ENCODE measurements at regions not wholly inside any gene's neighbourhood (a gene's known extent, or its start where the extent isn't known, plus 50 kb on each side); places are given as distances from the start of the nearest gene placed in this dataset.

DNA sequence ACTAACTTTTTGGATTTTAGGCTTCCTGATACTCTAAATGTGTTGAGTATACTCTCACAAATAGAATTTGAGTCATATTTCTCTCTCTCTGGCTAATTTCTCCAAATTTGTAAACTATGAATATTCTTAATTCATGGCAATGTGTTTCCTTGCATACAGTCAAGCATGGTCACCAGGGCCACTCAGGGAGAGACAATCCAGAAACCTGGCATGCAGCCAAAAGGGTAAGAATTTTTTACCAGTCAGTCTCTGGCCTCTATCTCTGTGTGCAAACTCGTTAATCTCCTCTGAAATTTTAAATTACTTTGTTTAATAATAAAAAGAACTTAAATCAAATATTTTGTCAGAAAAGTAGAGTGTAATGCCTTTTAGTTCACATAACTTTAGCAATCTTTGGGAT, 179.8 kb downstream of the OR13H1 start:
- no peak for FAIRE-seq
- Histone ChIP-seq H3K4me1 (ENCODE audit: control insufficient read depth in 3 of 3, insufficient read depth in 2 of 3, low read depth in 1 of 3, low read length in 2 of 3) (no peaks in the 10 kb centered on the region), H3K36me3 (ENCODE audit: control insufficient read depth in 3 of 3, insufficient read depth in 2 of 3, low read depth in 1 of 3, low read length in 3 of 3) (no peaks in the 10 kb centered on the region), H3K9me3 (ENCODE audit: control insufficient read depth in 2 of 2, insufficient read depth in 1 of 2, low read depth in 1 of 2, low read length in 1 of 2) (peaks cover 0 to 2% of the 10 kb centered on the region in 2 donors), H3K4me3 (ENCODE audit: low read depth in 1 of 3, low read length in 3 of 3) (no peak overlapping the region), H3K27me3 (ENCODE audit: control insufficient read depth in 3 of 3, insufficient read depth in 3 of 3, low read length in 3 of 3) (no peaks in the 10 kb centered on the region), H3K27ac (ENCODE audit: low read depth in 1 of 3, low read length in 2 of 3) (no peak overlapping the region)
- DNase-seq: no peak
- 32 to 58% (median 41%) methylated on average over 1 of the region's 1 CpG for WGBS, 3 donors

DNA sequence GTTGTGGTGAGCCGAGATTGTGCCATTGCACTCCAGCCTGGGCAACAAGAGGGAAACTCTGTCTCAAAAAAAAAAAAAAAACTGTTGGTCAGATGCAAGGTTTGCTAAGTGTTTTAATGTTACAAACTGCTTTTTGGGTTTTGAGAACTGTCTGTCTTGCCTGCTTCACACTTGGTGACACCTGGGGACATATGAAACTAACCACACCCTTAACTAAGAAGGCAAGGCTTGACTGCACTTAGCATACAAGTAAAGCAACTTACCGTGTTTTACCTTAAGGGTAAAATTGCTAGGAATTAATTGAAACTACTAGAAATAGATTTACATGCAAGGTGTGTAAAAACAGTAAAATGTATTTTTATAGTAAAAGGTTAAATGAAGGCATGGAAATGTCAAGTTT, 180.4 kb downstream of the OR13H1 start:
- WGBS, 3 donors: 72 to 89% (median 84%) methylated on average over 2 of the region's 2 CpGs
- Histone ChIP-seq H3K9me3 (ENCODE audit: control insufficient read depth in 2 of 2, insufficient read depth in 1 of 2, low read depth in 1 of 2, low read length in 1 of 2) (peaks cover 0 to 7% of the 10 kb centered on the region in 2 donors), H3K27ac (ENCODE audit: low read depth in 1 of 3, low read length in 2 of 3) (no peak overlapping the region), H3K4me1 (ENCODE audit: control insufficient read depth in 3 of 3, insufficient read depth in 2 of 3, low read depth in 1 of 3, low read length in 2 of 3) (no peaks in the 10 kb centered on the region), H3K27me3 (ENCODE audit: control insufficient read depth in 3 of 3, insufficient read depth in 3 of 3, low read length in 3 of 3) (no peaks in the 10 kb centered on the region), H3K4me3 (ENCODE audit: low read depth in 1 of 3, low read length in 3 of 3) (no peak overlapping the region), H3K36me3 (ENCODE audit: control insufficient read depth in 3 of 3, insufficient read depth in 2 of 3, low read depth in 1 of 3, low read length in 3 of 3) (no peaks in the 10 kb centered on the region)
- FAIRE-seq (no peak), DNase-seq (no peak)

DNA sequence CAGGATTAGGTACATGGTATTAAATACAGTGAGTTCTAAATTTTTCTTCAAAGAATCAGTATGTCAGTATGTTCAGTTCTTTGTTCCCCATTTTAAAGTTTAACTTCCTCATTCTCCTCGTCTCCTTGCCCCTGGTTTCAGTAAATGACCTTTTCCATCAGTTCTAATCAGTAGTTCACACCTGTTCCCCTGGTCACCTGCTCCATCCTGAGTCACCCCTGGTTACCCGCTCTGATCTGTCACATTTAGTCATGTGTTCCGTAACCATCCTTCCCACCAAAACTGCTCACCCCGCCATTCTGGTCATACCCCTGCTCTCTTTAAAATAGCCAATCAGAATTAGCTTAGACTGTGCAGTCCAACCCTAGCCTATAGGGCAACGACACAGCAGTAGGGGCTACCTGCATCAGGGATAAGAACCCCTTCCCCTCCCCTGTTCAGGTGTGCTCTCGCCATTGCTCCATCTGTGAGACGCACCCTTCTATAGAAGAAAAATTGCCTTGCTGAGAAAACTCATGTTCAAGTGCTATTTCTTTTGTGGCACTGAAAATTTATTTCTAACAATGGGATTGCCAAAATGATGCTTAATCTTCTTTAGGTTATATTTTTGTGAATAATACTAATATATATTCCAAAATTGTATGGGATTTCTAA, 181.3 kb downstream of the OR13H1 start:
- Histone ChIP-seq H3K4me1 (ENCODE audit: control insufficient read depth in 3 of 3, insufficient read depth in 2 of 3, low read depth in 1 of 3, low read length in 2 of 3) (no peaks in the 10 kb centered on the region), H3K36me3 (ENCODE audit: control insufficient read depth in 3 of 3, insufficient read depth in 2 of 3, low read depth in 1 of 3, low read length in 3 of 3) (no peaks in the 10 kb centered on the region), H3K27me3 (ENCODE audit: control insufficient read depth in 3 of 3, insufficient read depth in 3 of 3, low read length in 3 of 3) (no peaks in the 10 kb centered on the region), H3K4me3 (ENCODE audit: low read depth in 1 of 3, low read length in 3 of 3) (no peak overlapping the region), H3K27ac (ENCODE audit: low read depth in 1 of 3, low read length in 2 of 3) (no peak overlapping the region), H3K9me3 (ENCODE audit: control insufficient read depth in 2 of 2, insufficient read depth in 1 of 2, low read depth in 1 of 2, low read length in 1 of 2) (peaks cover 0 to 9% of the 10 kb centered on the region in 2 donors)
- FAIRE-seq (no peak), DNase-seq (no peak)
- WGBS, 3 donors: 67 to 79% (median 68%) methylated on average over 7 of the region's 7 CpGs

DNA sequence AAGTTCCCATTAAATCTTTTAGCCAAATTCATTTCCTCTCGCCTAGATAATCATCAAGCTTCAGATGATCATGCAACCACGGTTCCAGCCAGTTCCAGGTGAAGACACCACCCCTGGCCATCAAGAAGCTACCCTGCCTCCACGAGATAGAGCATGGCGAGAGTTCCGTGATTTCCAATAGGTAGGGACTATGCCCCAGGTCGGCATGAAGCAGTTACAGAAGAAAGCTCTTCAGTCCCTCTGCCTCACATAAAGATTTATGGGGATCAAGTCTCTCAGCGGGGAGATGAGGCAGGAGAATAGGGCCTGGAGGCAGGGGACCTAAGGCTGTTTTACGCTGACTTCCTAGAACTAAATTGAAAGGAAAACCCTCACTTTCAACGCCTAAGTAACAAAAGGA, 183.9 kb downstream of the OR13H1 start:
- FAIRE-seq: no peak
- Histone ChIP-seq H3K4me3 (ENCODE audit: low read depth in 1 of 3, low read length in 3 of 3) (no peak overlapping the region), H3K9me3 (ENCODE audit: control insufficient read depth in 2 of 2, insufficient read depth in 1 of 2, low read depth in 1 of 2, low read length in 1 of 2) (peaks cover 0 to 9% of the 10 kb centered on the region in 2 donors), H3K4me1 (ENCODE audit: control insufficient read depth in 3 of 3, insufficient read depth in 2 of 3, low read depth in 1 of 3, low read length in 2 of 3) (no peaks in the 10 kb centered on the region), H3K27me3 (ENCODE audit: control insufficient read depth in 3 of 3, insufficient read depth in 3 of 3, low read length in 3 of 3) (no peaks in the 10 kb centered on the region), H3K27ac (ENCODE audit: low read depth in 1 of 3, low read length in 2 of 3) (no peak overlapping the region), H3K36me3 (ENCODE audit: control insufficient read depth in 3 of 3, insufficient read depth in 2 of 3, low read depth in 1 of 3, low read length in 3 of 3) (no peaks in the 10 kb centered on the region)
- no peak for DNase-seq
- WGBS, 3 donors: 59 to 86% (median 78%) methylated on average over 9 of the region's 9 CpGs

DNA sequence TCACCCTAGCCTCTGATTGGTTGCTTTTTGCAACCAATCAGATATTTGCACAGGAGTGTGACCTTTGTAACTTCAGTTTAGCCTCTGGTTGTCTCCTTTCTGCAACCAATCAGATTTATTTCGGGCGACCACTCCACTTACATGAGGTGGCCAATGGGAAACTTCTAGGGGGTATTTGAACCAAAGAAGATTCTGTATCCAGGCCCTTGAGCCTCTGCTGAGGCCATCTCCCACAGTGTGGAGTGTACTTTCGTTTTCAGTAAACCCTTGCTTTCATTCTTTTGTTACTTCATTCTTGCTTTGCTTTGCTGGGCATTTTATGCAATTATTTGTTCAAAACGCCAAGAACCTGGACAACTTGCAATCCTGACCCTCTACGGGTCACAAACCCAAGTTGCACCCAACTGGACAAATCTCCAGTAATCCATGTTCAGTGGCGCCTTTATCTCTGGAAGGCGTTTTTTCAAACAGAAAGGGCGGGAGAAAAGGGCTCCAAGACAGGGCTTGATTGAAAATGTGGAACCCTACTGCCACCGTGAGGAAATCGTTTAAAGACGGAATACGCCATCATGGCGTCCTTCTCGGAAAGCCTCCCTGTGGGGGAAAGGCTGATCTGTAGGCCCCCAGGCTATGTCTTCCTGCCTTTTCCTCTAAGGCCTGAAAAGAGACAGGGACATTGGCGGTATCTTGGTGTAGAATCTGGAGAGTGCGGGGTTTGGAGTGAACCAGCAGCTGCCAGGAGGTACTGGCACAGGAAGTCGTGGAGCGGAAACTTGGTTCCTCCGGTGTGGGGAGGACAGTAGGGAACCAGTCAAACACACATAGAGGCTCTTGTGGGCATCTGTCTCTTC, 184.6 kb downstream of the OR13H1 start:
- FAIRE-seq: no peak
- Histone ChIP-seq H3K27ac (ENCODE audit: low read depth in 1 of 3, low read length in 2 of 3) (peak overlapping the region in 1 of 3 donors; percentile 69), H3K27me3 (ENCODE audit: control insufficient read depth in 3 of 3, insufficient read depth in 3 of 3, low read length in 3 of 3) (no peaks in the 10 kb centered on the region), H3K36me3 (ENCODE audit: control insufficient read depth in 3 of 3, insufficient read depth in 2 of 3, low read depth in 1 of 3, low read length in 3 of 3) (no peaks in the 10 kb centered on the region), H3K9me3 (ENCODE audit: control insufficient read depth in 2 of 2, insufficient read depth in 1 of 2, low read depth in 1 of 2, low read length in 1 of 2) (peaks cover 0 to 9% of the 10 kb centered on the region in 2 donors), H3K4me1 (ENCODE audit: control insufficient read depth in 3 of 3, insufficient read depth in 2 of 3, low read depth in 1 of 3, low read length in 2 of 3) (no peaks in the 10 kb centered on the region), H3K4me3 (ENCODE audit: low read depth in 1 of 3, low read length in 3 of 3) (peak overlapping the region in 1 of 3 donors; percentile 40)
- 48 to 93% (median 74%) methylated on average over 19 of the region's 19 CpGs for WGBS, 3 donors
- no peak for DNase-seq

DNA sequence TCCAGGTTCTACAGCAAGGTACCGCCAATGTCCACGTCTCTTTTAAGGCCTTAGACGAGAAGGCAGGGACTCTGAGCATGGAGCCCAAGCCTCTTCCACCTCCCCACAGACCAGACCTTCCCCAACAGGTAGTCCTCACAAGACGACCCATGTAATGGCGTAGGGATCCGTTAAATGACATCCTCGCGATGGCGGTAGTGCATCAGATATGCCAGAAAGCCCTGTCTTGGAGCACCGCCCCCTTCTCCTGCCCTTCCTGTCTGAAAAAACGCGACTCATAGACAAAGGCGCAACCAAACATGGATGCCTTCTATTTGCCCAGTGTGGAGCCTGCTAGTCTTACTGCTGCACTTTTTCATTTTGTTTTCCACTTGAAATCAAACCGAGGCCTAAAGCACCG, 185.4 kb downstream of the OR13H1 start:
- H3K36me3 ChIP-seq (ENCODE audit: control insufficient read depth in 3 of 3, insufficient read depth in 2 of 3, low read depth in 1 of 3, low read length in 3 of 3): no peaks in the 10 kb centered on the region
- H3K4me1 ChIP-seq (ENCODE audit: control insufficient read depth in 3 of 3, insufficient read depth in 2 of 3, low read depth in 1 of 3, low read length in 2 of 3): no peaks in the 10 kb centered on the region
- DNase-seq: no peak
- H3K9me3 ChIP-seq (ENCODE audit: control insufficient read depth in 2 of 2, insufficient read depth in 1 of 2, low read depth in 1 of 2, low read length in 1 of 2): peaks cover 0 to 9% of the 10 kb centered on the region in 2 donors
- peak overlapping the region in 1 of 3 donors; percentile 69 for H3K27ac ChIP-seq (ENCODE audit: low read depth in 1 of 3, low read length in 2 of 3)
- H3K27me3 ChIP-seq (ENCODE audit: control insufficient read depth in 3 of 3, insufficient read depth in 3 of 3, low read length in 3 of 3): no peaks in the 10 kb centered on the region
- 51 to 95% (median 69%) methylated on average over 15 of the region's 15 CpGs for WGBS, 3 donors
- no peak for FAIRE-seq
- H3K4me3 ChIP-seq (ENCODE audit: low read depth in 1 of 3, low read length in 3 of 3): peak overlapping the region in 1 of 3 donors; percentile 40

DNA sequence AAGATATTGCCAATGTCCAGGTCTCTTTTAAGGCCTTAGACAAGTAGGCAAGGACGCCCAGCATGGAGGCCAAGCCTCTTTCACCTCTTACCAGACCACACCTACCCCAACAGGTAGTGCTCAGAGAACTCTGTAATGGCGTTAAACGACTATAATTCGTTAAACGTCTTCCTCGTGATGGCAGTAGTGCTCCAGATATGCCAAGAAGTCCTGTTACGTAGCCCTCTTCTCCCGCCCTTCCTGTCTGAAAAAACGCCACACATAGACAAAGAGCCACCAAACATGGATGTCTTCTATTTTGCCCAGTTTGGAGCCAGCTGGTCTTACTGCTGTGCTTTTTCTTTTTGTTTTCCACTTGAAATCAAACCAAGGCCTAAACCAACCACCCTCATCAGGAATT, 190.7 kb downstream of the OR13H1 start:
- Histone ChIP-seq H3K4me3 (ENCODE audit: low read depth in 1 of 3, low read length in 3 of 3) (no peak overlapping the region), H3K27me3 (ENCODE audit: control insufficient read depth in 3 of 3, insufficient read depth in 3 of 3, low read length in 3 of 3) (no peaks in the 10 kb centered on the region), H3K4me1 (ENCODE audit: control insufficient read depth in 3 of 3, insufficient read depth in 2 of 3, low read depth in 1 of 3, low read length in 2 of 3) (no peaks in the 10 kb centered on the region), H3K27ac (ENCODE audit: low read depth in 1 of 3, low read length in 2 of 3) (no peak overlapping the region), H3K9me3 (ENCODE audit: control insufficient read depth in 2 of 2, insufficient read depth in 1 of 2, low read depth in 1 of 2, low read length in 1 of 2) (peaks cover 0 to under 1% of the 10 kb centered on the region in 2 donors), H3K36me3 (ENCODE audit: control insufficient read depth in 3 of 3, insufficient read depth in 2 of 3, low read depth in 1 of 3, low read length in 3 of 3) (no peaks in the 10 kb centered on the region)
- no peak for DNase-seq
- 60 to 92% (median 83%) methylated on average over 9 of the region's 9 CpGs for whole genome bisulfite sequencing, 3 donors
- FAIRE-seq: no peak

DNA sequence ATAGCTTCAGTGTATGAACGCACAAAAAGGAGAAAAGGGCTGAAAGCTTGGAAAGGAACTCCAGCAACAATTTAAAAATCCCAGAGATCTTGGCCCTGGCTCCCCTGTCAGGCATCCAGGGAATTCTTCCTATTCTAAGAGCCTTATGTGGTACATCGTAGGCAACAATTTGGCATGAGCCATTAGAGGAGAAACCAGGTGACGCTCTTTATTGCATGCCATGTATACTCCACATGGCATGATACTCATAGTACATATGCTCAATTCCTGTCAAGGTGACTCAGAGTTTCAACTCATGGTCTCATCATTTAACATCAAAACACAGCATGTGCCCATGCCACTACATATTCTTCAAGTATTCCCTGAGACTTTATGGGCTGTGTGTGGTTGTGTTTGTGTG, 191.3 kb downstream of the OR13H1 start:
- Histone ChIP-seq H3K36me3 (ENCODE audit: control insufficient read depth in 3 of 3, insufficient read depth in 2 of 3, low read depth in 1 of 3, low read length in 3 of 3) (no peaks in the 10 kb centered on the region), H3K4me3 (ENCODE audit: low read depth in 1 of 3, low read length in 3 of 3) (no peak overlapping the region), H3K4me1 (ENCODE audit: control insufficient read depth in 3 of 3, insufficient read depth in 2 of 3, low read depth in 1 of 3, low read length in 2 of 3) (no peaks in the 10 kb centered on the region), H3K27me3 (ENCODE audit: control insufficient read depth in 3 of 3, insufficient read depth in 3 of 3, low read length in 3 of 3) (no peaks in the 10 kb centered on the region), H3K27ac (ENCODE audit: low read depth in 1 of 3, low read length in 2 of 3) (no peak overlapping the region), H3K9me3 (ENCODE audit: control insufficient read depth in 2 of 2, insufficient read depth in 1 of 2, low read depth in 1 of 2, low read length in 1 of 2) (peaks cover 0 to 2% of the 10 kb centered on the region in 2 donors)
- FAIRE-seq (no peak), DNase-seq (no peak)
- WGBS, 3 donors: 57 to 88% (median 74%) methylated on average over 3 of the region's 3 CpGs
